Adrenal gland (tissue), 9 donors: ENCODE measurements at regions not wholly inside any gene's neighbourhood (a gene's known extent, or its start where the extent isn't known, plus 50 kb on each side); places are given as distances from the start of the nearest gene placed in this dataset.

Experiments used
- DNase-seq, 7 donors: peaks; one replicate each; pipeline ENCODE4 v3.0.0-alpha.2; 2019 to 2020
- H3K27ac ChIP-seq, 5 donors: fragments of 200-600 bp; sonication (generic) in 4 of 5; 1 replicate in 3 of 5; 2 replicates in 2 of 5; pipeline versions ENCODE4 v1.5.1 to v1.8.0; 2016 to 2020; ENCODE audit warnings: mild to moderate bottlenecking in 1 of 5
- H3K27me3 ChIP-seq: fragments of 200-600 bp; 2 replicates; pipeline ENCODE4 v1.8.0; 2021
- H3K36me3 ChIP-seq, 2 donors: fragments of 200-600 bp; replicated peaks in 1 of 2; 1 replicate in 1 of 2; 2 replicates in 1 of 2; pipeline versions ENCODE4 v1.5.1 to v1.8.0; 2018 to 2022
- H3K4me1 ChIP-seq, 2 donors: fragments of 200-600 bp; replicated peaks in 1 of 2; 1 replicate in 1 of 2; 2 replicates in 1 of 2; pipeline versions ENCODE4 v1.5.1 to v1.8.0; 2018 to 2021
- H3K4me3 ChIP-seq, 4 donors: fragments of 200-600 bp; sonication (generic) in 3 of 4; one replicate each; pipeline ENCODE4 v1.5.1; 2016 to 2018
- H3K9me3 ChIP-seq, 3 donors: fragments of 200-600 bp; sonication (generic) in 1 of 3; replicated peaks in 1 of 3; 1 replicate in 2 of 3; 2 replicates in 1 of 3; pipeline versions ENCODE4 v1.5.1 to v1.8.0; 2016 to 2021
- POLR2A ChIP-seq, 2 donors: fragments of 450-650 bp; IDR thresholded peaks; one replicate each; pipeline ENCODE4 v1.6.1; 2017; ENCODE audit warnings: antibody characterized with exemption in 2 of 2, mild to moderate bottlenecking in 2 of 2, moderate library complexity in 1 of 2
- WGBS, 4 donors: extraction: QIAGEN DNeasy Blood & Tissue Kit in 2 of 4; methylation state at CpG; one replicate each; pipeline versions ENCODE4 v1.1.5 to v1.1.7; 2013 to 2017; 5-methylcytosine and 5-hydroxymethylcytosine counted together
- intact Hi-C, 2 donors: fragments of 100-400 bp; cut with DNase I; formaldehyde crosslinking; loops; one replicate each; pipeline versions ENCODE4 v1.14.1 to v1.15.0; 2022 to 2023
- TF ChIP-seq, protein P1 (sequence below), 6 experiments: fragments of 450-650 bp in 4 of 6; fragments of 200-600 bp in 2 of 6; sonication (generic) in 1 of 6; IDR thresholded peaks; 1 replicate in 5 of 6; 2 replicates in 1 of 6; pipeline versions ENCODE4 v1.5.1 to v1.8.0; 2016 to 2021; ENCODE audit warnings: antibody characterized with exemption in 6 of 6, mild to moderate bottlenecking in 2 of 6, moderate library complexity in 1 of 6
- donor health status: healthy with polysubstance abuse.
- donor health status: Bipolar disorder and iron deficiency.
- donor health status: DM: yes; HTN: yes; CAD: no.
- donor health status: DM: no; HTN: no; CAD: no.
- donor health status: DM: no; HTN: no; CAD: no.

DNA sequence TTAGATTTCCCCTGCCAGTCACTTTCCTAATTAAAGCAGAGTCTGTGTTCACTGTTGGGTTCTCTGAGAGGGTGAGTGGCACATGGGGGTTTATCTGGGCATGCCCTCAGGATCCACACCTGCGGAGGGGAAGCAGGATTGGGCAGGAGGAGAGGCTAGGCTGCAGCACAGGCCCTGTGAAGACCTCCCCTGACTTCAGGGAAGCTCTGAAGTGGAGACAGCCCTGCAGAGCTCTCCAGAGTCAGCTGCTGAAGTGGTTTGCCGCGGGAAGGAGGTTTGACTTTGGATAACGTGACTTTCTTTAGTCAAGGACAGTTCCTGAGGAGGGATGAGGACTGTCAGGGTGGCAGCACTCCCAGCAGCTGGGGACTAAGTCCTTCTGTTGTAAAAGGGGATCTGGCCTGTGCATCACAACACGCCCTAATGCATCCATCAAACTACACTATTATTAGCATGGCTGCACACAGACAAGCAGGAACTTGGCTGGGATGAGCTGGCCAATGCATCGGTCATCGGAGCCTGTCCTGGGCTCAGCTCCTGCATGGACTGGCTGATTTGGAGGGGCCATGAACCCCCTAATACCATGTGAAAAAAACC, 50.9 kb upstream of the LEP start:
- no peak overlapping the region for H3K4me3 ChIP-seq
- DNase-seq = peak in 1 of 7 donors; percentile 30
- no peak overlapping the region for H3K27ac ChIP-seq
- H3K36me3 ChIP-seq = no peaks in the 10 kb centered on the region
- H3K27me3 ChIP-seq = no peaks in the 10 kb centered on the region
- no peaks in the 10 kb centered on the region for H3K4me1 ChIP-seq
- 54 to 57% (median 55%) methylated on average over 7 of the region's 7 CpGs for WGBS, 4 donors
- intact Hi-C loops = no loop called here
- TF ChIP-seq POLR2A (IDR thresholded peaks at IDR 0.05) = no peak
- TF ChIP-seq, protein P1, sequence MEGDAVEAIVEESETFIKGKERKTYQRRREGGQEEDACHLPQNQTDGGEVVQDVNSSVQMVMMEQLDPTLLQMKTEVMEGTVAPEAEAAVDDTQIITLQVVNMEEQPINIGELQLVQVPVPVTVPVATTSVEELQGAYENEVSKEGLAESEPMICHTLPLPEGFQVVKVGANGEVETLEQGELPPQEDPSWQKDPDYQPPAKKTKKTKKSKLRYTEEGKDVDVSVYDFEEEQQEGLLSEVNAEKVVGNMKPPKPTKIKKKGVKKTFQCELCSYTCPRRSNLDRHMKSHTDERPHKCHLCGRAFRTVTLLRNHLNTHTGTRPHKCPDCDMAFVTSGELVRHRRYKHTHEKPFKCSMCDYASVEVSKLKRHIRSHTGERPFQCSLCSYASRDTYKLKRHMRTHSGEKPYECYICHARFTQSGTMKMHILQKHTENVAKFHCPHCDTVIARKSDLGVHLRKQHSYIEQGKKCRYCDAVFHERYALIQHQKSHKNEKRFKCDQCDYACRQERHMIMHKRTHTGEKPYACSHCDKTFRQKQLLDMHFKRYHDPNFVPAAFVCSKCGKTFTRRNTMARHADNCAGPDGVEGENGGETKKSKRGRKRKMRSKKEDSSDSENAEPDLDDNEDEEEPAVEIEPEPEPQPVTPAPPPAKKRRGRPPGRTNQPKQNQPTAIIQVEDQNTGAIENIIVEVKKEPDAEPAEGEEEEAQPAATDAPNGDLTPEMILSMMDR (IDR thresholded peaks at IDR 0.05) = no peak
- peaks cover 0 to 11% (median 4%) of the 10 kb centered on the region in 3 donors for H3K9me3 ChIP-seq

- Histone ChIP-seq H3K4me1 (no peaks in the 10 kb centered on the region), H3K27me3 (no peaks in the 10 kb centered on the region), H3K36me3 (no peaks in the 10 kb centered on the region), H3K4me3 (no peak overlapping the region), H3K27ac (no peak overlapping the region), H3K9me3 (peaks cover 0 to 12% (median 4%) of the 10 kb centered on the region in 3 donors)
- WGBS, 4 donors = 73 to 83% (median 77%) methylated on average over 6 to 7 of the region's 7 CpGs
- TF ChIP-seq POLR2A (IDR thresholded peaks at IDR 0.05) = no peak
- TF ChIP-seq, protein P1 (IDR thresholded peaks at IDR 0.05) = no peak
- peak in 1 of 7 donors; percentile 6 for DNase-seq
- intact Hi-C loops = no loop called here
Measured at GRCh38 chr7:128191136-128191844, 49.8 kb upstream of the LEP start.
